NB4 (cell line): ENCODE measurements at regions not wholly inside any gene's neighbourhood (a gene's known extent, or its start where the extent isn't known, plus 50 kb on each side); places are given as distances from the start of the nearest gene placed in this dataset.

Experiments used
- DNase-seq: peaks from one replicate; pipeline ENCODE4 v3.0.0; 2010; ENCODE audit warnings: low read depth
- H3K4me3 ChIP-seq: one replicate; pipeline ENCODE4 v1.5.1; 2011; ENCODE audit warnings: mild to moderate bottlenecking, low read depth, low read length, moderate library complexity
- CTCF ChIP-seq: IDR thresholded peaks from one replicate; pipeline ENCODE4 v1.5.1; 2012; ENCODE audit warnings: low read depth, low read length
- MAX ChIP-seq: IDR thresholded peaks from 2 replicates; pipeline ENCODE4 v1.6.1; 2011; ENCODE audit warnings: low read depth, low read length
- MYC ChIP-seq: IDR thresholded peaks from 2 replicates; pipeline ENCODE4 v1.6.1; 2011; ENCODE audit warnings: low read depth, low read length
- POLR2A ChIP-seq: IDR thresholded peaks from 2 replicates; pipeline ENCODE4 v1.6.1; 2011; ENCODE audit warnings: mild to moderate bottlenecking; ENCODE audit not compliant: insufficient read length; ENCODE audit errors: extremely low read depth

GRCh38 chr4:58216461-58216860, 1106.3 kb upstream of the IGFBP7 start:
- no peak overlapping the region for H3K4me3 ChIP-seq
- TF ChIP-seq POLR2A, result no peak
- no peak for TF ChIP-seq MYC
- no peak for TF ChIP-seq MAX
- TF ChIP-seq CTCF, result no peak
- no peak for DNase-seq

GRCh38 chr4:58214376-58214775, 1104.2 kb upstream of the IGFBP7 start:
- DNase-seq, result no peak
- H3K4me3 ChIP-seq, result no peak overlapping the region
- no peak for TF ChIP-seq POLR2A
- TF ChIP-seq CTCF, result no peak

GRCh38 chr4:58209551-58209950, 1099.4 kb upstream of the IGFBP7 start:
- H3K4me3 ChIP-seq, result no peak overlapping the region

GRCh38 chr4:58209001-58209400, 1098.8 kb upstream of the IGFBP7 start:
- TF ChIP-seq MAX, result no peak
- no peak for TF ChIP-seq CTCF
- no peak for TF ChIP-seq POLR2A
- no peak for TF ChIP-seq MYC
- DNase-seq, result no peak

More at GRCh38 chr4:58209551-58209950, 1099.4 kb upstream of the IGFBP7 start:
- no peak for TF ChIP-seq POLR2A
- no peak for TF ChIP-seq CTCF
- no peak for TF ChIP-seq MYC
- no peak for TF ChIP-seq MAX
- DNase-seq, result no peak

GRCh38 chr4:58205446-58206235, 1095.5 kb upstream of the IGFBP7 start:
- no peak for DNase-seq
- TF ChIP-seq MYC (no peak), MAX (no peak), CTCF (no peak), POLR2A (no peak)
- H3K4me3 ChIP-seq, result no peak overlapping the region

More at GRCh38 chr4:58209001-58209400, 1098.8 kb upstream of the IGFBP7 start:
- no peak overlapping the region for H3K4me3 ChIP-seq

GRCh38 chr4:58192217-58192616, 1082.0 kb upstream of the IGFBP7 start:
- TF ChIP-seq MYC (no peak), MAX (no peak), POLR2A (no peak), CTCF (no peak)
- no peak for DNase-seq
- no peak overlapping the region for H3K4me3 ChIP-seq
